ENCODE measurements at regions not wholly inside any gene's neighbourhood (a gene's known extent, or its start where the extent isn't known, plus 50 kb on each side); places are given as distances from the start of the nearest gene placed in this dataset.
A peak's percentile ranks its signal among the peaks of the same experiment; 100 is the strongest.
"Not testable (repeated sequence)": the region's sequence is repeated elsewhere in the genome, so short reads cannot be mapped to it uniquely, and the experiment has no call there.

DNA sequence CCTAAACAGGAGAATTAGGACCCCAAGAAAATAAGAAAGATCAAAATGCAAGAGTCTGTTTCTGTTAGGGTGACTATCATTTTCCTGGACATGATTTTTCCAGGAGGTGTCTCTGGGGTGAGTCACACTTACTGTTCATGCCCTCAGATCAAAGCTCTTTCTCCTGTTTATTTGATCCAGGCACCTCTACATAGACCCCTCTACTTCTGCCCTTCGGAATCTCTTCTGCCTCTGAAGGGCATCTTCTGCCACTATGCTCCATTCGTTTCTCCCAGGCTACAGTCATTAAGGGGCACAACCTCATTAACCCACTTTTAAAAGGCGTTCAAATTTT is 1328.0 kb downstream of the GATA3 start:
- no peak for DNase-seq

DNA sequence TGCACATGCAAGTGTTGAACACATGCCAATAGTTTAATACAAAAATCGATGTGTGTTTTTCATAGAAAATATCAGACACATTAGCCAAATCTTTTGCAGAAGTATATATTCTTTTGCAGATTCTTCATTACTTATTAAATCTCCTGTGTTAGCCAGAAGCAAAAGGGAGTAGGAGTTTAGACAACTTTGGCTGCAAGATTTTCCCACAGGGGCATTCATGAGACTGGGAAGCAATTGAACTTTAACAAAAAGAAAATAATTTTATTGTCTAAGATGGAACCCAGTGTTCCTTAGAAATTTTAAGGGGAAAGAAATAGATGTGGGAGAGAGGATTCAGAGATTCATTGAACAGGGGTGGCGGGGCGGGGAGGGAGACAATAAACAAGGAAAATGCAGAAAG is 1336.0 kb downstream of the GATA3 start:
- DNase-seq = peak; percentile 57

DNA sequence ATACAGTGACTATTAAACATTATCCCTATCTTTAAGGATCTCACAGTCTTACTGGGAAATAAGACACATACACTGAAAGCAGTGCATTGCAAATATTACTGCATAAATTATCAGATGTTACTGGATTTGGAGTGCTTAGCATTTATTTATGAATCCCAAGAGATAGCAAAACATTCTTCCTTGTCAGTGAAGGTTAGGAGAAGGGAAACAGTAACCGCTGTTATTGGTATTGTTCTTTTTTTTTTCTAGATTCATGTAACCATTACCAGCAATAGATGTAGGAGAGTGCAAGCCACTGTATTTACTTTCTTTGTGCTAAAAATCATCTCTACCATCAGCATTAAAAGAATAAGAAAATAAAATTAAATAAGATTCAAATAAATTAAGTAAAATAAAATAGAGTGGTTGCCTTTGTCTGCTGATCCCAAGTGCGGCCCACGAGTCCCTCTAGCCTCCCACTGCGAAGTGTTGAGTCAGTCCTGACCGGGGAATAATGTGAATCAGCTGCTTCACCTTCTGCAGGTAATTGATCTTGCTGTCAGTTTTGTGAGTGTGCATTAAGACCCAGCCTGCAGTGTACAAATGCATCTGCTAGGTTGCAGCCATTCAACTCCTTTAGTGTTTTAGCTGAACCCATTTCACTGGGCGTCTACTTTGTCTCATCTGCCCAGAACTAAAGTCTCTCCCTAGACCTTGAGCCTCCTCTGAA is 1344.9 kb downstream of the GATA3 start:
- DNase-seq = no peak

DNA sequence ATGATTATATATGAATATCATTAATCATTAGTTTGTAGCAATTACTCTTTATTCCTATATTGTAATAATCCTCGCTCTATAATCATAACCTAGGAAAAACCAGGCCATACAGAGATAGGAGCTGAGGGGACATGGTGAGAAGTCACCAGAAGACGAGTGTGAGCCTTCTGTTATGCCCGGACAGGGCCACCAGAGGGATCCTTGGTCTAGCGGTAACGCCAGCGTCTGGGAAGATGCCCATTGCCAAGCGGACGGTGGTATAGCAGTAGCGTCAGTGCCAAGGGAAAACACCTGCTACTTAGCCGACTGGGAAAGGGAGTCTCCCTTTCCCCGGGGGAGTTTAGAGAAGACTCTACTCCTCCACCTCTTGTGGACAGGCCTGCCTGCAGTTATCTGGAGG is 1347.6 kb downstream of the GATA3 start:
- DNase-seq = not testable (repeated sequence)

DNA sequence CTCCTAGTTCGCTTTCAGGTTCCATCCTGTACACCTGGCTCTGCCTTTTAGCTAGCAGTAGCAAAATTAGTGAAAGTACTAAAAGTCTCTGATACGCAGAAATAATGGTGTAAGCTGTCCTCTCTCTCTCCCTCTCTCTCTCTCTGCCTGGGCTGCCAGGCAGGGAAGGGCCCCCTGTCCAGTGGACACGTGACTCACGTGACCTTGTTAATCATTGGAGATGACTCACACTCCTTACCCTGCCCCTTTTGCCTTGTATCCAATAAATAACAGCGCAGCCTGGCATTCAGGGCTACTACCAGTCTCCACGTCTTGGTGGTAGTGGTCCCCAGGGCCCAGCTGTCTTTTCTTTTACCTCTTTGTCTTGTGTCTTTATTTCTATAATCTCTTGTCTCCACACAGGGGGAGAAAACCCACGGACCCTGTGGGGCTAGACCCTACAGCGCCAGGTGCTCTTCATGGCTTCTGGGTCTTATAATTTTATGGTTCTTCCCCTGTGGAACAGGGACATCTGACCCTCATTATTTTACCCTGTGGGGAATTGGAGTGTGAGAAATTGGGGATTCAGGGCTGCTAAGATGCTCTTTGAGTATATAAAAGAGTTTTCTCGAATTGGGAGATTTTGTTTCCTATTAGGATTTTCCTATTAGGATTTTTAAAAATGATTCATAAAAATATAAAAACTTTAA is 1348.2 kb downstream of the GATA3 start:
- not testable (repeated sequence) for DNase-seq

DNA sequence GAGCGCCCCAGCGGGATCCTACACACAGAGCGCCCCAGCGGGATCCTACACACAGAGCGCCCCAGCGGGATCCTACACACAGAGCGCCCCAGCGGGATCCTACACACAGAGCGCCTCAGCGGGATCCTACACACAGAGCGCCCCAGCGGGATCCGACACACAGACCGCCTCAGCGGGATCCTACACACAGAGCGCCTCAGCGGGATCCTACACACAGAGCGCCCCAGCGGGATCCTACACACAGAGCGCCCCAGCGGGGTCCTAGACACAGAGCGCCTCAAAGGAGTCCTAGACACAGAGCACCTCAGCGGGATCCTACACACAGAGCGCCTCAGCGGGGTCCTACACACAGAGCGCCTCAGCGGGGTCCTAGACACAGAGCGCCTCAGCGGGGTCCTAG is 1352.7 kb downstream of the GATA3 start:
- not testable (repeated sequence) for DNase-seq

DNA sequence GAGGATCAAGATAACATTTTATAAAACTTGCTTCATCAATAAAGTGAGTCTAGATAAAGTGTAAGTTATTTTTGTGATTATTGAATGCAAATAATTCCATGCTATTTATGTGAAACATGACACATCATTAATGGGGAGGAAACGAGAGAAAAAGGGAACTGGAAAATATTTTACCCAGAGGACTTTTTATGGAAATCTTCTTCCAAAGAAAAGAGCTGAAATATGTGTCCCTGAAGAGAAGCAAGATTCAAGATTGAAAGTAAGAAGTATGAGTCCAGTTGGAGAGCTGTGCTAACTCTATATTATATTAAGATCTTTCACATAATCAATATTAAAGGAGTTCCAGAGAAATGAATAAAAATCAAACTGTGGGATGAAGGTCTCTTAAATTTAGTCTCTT is 1361.8 kb downstream of the GATA3 start:
- no peak for DNase-seq

DNA sequence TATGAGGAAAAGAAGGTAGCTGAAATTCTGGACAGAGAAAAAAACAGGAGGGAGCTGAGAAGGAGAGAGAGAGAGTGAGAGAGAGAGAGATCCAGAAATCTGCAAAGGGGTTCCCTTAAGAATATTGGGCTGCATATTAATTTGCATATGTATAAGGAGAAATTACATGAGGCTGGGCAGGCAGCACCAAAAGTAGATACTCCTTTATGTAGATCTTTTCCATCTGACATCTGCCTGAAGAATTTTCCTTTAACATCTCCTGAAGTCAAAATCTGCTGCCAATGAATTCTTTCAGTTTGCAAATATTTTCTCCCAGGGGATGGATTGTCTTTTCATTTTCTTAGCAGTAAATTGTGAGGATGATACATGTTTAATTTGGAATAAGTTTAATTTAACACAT is 1365.3 kb downstream of the GATA3 start:
- DNase-seq = no peak

DNA sequence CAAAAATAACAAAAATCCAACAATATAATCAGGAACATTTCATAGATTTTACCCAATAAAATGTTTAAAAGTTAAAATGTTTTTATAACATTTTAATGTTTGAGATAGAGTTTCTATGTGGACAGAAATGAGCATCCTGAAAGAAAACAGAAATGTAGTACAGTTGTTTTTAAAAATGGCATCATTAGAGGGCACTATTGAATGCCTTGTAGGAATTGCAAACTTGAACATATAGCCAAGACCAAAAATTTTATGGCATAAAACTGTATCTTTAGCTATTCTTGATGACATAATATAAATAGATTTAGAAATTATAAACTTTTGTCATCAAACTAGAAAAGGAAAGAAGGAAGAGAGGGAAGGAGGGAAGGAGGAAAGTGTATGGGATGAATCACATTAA is 1372.7 kb downstream of the GATA3 start:
- DNase-seq = no peak

DNA sequence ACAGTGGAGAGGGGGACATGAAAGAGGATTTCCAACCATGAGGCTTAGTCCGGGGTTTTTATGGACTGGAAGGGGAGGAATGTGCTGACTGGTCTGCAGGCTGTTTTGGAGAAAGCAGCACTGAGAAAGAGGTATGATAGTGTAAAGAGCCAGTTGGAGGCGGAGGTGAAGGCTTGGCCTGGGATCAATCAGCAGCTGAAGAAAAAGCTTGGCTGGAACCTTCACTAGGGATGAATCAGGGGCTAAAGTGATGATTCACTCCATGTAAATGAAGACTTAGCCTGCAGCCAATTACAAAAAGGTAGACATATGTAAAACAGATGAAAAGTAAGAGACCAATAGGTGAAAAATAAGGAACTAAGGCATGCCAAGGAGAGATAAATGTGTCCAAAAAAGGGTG is 1382.6 kb downstream of the GATA3 start:
- no peak for DNase-seq

DNA sequence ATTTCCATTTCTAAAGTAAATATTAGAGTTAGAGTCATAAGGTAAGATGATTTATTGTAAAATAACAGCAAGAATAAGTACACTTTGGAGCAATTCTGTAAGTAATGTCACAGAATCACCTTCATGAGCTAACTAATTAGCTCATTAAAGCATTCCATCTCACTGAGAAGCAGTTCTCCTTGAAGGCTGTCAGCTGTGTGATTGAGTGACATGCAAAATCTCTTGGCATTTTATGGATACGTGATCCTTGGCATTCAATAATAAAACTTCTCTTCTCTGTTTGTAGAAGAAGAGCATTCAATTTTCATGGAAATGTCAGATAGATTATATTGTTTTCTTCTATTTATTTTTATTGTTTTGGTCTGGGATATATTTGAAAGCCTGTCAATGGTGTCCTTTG is 1389.3 kb downstream of the GATA3 start:
- no peak for DNase-seq

DNA sequence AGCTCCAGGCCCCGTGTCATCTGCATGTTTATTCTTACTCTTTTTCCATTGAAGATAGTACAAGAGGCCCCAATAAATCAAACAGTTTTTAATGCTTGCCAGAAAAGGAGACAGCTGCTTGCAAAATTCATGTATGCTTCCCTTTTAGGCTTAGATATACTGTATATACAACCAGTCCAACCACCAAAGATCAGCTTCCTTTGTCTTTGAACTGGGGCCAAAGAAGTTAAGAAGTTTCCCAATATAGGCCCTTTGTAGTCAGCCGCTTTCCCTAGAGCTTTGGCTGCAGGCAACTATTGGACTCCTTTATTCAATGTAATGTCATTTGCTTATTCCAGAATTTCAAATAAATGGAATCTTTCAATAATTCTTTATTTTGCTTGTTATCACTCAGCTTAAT is 1395.0 kb downstream of the GATA3 start:
- no peak for DNase-seq

DNA sequence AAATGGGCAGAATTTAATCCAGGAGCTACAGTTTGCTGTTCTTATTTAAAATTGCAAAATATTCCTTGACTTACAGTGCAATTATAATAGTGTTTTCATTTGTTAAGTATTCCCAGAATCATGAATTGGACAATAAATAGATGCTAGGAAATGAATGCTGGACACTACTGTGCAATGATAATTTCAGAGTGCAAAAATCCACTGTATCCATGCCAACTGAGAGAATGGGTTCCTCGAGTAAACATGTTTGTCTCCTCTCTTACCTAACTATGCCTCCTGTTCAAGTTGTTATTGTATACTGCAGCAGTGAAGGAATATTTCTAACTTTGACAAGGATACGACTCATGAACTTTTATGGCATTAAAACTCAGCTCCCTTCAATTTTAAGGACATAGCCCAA is 1396.3 kb downstream of the GATA3 start:
- peak; percentile 23 for DNase-seq

DNA sequence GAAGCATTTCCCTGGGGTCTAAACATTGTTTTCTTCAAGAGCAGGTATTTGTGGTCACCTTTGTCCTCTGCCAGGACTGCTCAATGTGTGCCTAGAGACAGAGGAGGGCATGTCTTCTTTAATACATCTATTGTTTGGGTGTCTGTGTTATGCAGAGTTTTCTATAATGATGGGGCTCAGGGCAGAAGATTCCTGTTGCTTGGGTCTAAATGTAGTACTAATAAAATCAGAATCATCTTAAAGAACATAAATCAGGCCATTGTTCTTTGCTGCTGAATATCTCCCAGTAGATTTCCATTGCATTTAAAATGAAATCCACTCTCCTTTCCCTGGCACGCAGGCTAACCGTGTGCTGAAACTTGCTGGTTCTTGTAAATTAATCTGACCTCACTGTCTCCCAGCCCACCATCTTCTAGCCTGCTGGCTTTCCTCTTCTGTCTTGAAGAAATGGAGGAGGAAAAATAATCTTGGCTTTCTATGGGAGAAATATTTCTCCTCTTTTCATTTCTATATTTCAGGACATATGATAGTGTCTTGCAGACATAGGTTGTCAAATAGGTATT is 1396.8 kb downstream of the GATA3 start:
- DNase-seq = peak; percentile 51

DNA sequence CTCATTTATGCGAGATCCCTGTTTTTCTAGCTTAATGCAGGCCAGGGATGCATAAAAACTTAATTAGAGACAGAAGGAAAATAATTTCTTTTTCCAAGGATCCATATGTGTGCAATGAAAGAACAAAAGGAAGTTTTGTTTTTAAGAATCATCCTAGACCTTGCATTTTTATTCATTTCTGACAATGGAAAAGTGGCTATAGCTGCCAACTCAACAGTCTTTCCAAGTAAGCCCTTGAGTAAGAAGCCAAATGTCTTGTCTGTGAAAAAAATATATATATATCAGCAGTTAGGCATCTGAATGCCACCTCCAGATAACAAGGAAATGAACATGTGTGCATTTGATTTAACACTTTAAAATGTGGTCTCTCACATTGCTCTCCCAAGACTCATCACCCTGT is 1397.6 kb downstream of the GATA3 start:
- peak; percentile 68 for DNase-seq

DNA sequence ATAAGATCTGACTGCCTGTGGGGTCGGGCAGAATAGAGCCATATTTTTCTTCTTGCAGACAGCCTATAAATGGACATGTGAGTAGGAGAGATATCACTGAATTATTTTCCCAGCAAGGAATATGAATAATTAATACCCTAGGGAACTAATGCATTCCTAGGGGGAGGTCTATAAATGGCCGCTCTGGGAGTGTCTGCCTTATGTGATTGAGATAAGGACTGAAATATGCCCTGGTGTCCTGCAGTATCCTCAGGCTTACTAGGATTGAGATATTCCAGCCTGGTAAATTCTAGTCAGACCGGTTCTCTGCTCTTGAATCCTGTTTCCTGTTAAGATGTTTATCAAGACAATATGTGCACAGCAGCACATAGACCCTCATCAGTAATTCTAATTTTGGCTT is 1399.4 kb downstream of the GATA3 start:
- not testable (repeated sequence) for DNase-seq

DNA sequence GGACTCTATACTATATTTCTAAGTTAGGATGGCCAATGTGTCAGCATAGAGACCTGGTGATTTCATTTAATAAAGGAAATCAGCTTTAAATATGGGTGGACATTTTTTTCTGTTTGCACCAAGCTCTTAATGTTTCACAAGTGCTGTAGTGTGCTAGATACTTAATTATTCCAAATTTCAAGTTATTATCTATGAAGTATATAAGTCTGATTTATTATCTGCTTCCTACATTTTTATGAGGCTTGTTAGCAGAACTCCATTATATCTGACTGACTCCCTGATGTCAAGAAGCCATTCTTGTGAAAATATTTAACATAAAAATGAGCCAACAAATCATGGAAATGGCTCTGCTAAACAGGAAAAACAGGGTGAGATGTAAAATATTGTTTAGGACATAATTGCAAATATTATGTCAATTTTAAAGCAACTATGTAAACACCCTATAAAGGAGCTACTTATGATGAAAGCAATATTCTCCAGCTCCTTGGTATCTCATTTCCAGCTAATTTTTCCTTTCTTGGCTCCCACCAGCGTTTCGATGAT is 1415.2 kb downstream of the GATA3 start:
- DNase-seq = no peak

DNA sequence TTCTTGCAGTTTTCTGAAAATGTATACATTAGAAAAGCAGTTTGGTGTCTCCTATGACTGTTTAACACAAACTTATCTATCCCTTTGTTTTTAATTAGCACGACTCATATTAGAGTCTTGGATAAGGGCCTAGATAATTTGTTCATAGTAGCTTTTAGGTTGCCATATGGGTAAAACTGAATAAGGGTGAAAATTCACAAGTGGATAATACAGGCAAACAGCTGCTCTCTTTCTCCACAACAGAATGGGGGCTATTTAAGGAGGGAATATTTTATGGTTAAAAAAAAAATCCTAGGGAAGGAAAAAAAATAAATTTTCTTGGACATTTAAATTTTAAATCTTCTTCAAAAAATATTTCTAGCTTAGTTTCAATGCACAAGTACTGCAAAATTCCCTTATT is 1416.1 kb downstream of the GATA3 start:
- no peak for DNase-seq

DNA sequence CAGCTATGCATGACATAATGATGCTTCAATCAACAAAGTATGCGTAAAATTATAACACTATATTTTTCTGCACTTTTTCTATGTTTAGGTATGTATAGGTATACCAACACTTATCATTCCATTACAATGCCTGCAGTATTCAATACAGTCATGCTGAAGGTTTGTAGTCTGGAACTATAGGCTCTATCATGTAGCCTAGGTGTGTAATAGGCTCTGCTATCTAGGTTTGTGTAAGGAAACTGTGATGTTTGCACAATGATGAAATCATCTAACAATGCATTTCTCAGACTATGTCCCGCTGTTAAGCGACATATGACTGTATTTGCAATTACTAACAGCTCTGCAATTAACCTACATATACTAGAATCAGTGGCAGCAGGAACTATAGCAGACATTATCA is 1447.5 kb downstream of the GATA3 start:
- no peak for DNase-seq

DNA sequence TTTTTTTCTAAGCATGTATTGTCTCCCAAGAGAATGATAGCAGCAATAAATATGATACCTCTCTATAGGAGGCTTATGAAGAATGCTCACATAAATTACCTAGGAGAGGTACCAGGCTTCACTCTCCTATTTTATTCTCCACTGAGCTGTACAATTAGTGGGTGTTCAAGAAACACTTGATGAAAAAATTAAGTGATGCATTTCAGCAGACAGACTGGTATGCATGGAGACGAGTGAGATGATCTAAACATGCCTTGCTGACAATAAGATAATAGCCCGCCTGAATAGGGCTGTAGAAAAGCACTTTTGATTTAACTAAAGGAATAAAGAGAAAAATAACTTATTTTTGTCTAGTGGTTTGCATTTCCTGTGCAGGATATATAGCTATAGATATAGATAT is 1449.7 kb downstream of the GATA3 start:
- no peak for DNase-seq

DNA sequence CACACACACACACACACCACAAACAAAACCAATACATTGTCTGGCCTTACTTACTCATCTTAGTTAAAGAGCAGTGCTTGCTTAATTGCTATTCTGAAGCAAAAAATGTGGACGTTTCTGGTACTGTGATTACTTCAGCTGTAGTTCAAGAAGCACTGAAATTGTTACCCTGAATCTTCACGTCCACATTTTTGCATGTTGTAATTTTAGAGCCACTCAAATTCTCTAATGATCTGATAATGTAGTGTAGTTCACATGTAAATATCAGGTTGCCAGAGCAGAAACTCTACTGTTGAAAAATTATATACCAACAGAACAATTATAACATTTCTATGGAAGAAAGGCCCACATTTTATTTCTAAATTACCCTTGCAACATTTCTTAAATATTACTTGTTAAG is 1451.1 kb downstream of the GATA3 start:
- no peak for DNase-seq

DNA sequence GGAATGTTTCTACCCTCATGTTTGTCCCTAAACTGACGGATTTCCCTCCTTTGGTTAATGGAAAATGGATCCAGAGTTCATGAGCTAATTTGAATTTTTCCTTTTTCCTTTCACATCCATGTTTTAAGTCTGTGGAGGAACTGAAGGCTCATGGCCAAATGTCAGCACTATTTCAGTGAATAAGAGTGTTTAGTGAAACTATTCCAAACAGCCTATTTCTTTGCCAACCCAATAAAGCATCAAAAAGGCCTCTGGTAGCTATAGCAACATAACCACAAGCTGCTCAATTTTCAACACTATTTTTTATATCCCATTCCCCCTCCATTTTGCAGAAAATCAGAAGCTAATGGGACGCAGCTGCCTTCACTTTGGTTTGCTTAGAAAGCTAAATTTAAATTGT is 1454.1 kb downstream of the GATA3 start:
- peak; percentile 77 for DNase-seq

DNA sequence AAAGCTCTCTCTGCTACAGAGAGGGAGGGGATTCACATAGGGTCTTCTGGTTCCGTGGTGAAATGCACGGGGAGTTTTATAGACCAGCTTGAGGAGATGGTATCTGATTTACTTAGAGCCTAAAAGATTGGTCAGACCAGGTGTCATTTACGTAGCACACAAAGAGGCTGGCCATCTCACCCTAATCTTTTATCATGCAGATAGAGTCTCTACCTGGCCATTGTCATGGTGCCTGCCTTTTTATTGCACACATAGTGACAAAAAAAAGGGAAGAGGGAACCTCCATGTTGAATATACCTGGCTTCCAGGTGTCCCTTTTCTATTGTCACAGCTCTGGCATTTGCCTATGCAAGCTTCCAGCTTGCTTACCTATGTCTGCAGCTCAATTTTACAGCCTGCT is 1456.1 kb downstream of the GATA3 start:
- DNase-seq = no peak

All from muscle of arm (tissue), 1 donor.